ENCODE measurements at regions not wholly inside any gene's neighbourhood (a gene's known extent, or its start where the extent isn't known, plus 50 kb on each side); places are given as distances from the start of the nearest gene placed in this dataset.

GRCh38 chr4:78990938-78991810 is 51.9 kb upstream of the PAQR3 start:
- no peak for TF ChIP-seq CTCF (IDR thresholded peaks at IDR 0.05; ENCODE audit: insufficient read depth, low read depth, low read length)
- TF ChIP-seq EZH2 (IDR thresholded peaks at IDR 0.05; ENCODE audit: insufficient read depth, low read length), result no peak

Data from astrocyte (in vitro differentiated cells and primary cell).